OCI-LY7 (cell line): ENCODE measurements at regions not wholly inside any gene's neighbourhood (a gene's known extent, or its start where the extent isn't known, plus 50 kb on each side); places are given as distances from the start of the nearest gene placed in this dataset.

ENCODE experiments used
- EZH2phosphoT487 ChIP-seq: fragments of 200-600 bp; sonication (generic); IDR thresholded peaks from 2 replicates; pipeline ENCODE4 v1.6.1; 2018; ENCODE audit warnings: low read depth, borderline replicate concordance, mild to moderate bottlenecking, mixed run types, antibody characterized with exemption, low read length, moderate library complexity, mixed read lengths
- TF ChIP-seq, protein P1 (sequence below): fragments of 200-600 bp; sonication (generic); conservative IDR thresholded peaks from 2 replicates; pipeline ENCODE4 v1.5.1; 2014; ENCODE audit warnings: mild to moderate bottlenecking, antibody characterized with exemption, low read length, moderate library complexity, mixed read lengths

DNA sequence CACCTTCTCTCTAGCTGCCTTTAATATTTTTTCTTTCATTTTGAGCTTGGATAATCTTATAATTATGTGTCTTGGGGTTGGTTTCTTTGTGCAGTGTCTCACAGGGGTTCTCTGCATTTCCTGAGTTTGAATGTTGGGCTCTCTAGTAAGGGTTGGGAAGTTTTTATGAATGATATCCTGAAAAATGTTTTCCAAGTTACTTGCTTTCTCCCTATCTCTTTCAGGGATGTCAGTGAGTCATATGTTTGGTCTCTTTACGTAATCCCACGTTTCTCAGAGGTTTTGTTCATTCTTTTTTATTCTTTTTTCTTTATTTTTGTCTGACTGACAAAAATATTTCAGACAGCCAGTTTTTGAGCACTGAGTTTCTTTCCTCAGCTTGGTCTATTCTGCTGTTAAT lies 55.4 kb upstream of the CCDC190 start:
- TF ChIP-seq, protein P1, sequence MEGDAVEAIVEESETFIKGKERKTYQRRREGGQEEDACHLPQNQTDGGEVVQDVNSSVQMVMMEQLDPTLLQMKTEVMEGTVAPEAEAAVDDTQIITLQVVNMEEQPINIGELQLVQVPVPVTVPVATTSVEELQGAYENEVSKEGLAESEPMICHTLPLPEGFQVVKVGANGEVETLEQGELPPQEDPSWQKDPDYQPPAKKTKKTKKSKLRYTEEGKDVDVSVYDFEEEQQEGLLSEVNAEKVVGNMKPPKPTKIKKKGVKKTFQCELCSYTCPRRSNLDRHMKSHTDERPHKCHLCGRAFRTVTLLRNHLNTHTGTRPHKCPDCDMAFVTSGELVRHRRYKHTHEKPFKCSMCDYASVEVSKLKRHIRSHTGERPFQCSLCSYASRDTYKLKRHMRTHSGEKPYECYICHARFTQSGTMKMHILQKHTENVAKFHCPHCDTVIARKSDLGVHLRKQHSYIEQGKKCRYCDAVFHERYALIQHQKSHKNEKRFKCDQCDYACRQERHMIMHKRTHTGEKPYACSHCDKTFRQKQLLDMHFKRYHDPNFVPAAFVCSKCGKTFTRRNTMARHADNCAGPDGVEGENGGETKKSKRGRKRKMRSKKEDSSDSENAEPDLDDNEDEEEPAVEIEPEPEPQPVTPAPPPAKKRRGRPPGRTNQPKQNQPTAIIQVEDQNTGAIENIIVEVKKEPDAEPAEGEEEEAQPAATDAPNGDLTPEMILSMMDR: no peak
- no peak for TF ChIP-seq EZH2phosphoT487
